NCI-H69 (cell line): ENCODE measurements at regions not wholly inside any gene's neighbourhood (a gene's known extent, or its start where the extent isn't known, plus 50 kb on each side); places are given as distances from the start of the nearest gene placed in this dataset.

Experiments used
- DNase-seq: peaks from one replicate; lab custom pipeline; 2025; lab: John Stamatoyannopoulos, UW

DNA sequence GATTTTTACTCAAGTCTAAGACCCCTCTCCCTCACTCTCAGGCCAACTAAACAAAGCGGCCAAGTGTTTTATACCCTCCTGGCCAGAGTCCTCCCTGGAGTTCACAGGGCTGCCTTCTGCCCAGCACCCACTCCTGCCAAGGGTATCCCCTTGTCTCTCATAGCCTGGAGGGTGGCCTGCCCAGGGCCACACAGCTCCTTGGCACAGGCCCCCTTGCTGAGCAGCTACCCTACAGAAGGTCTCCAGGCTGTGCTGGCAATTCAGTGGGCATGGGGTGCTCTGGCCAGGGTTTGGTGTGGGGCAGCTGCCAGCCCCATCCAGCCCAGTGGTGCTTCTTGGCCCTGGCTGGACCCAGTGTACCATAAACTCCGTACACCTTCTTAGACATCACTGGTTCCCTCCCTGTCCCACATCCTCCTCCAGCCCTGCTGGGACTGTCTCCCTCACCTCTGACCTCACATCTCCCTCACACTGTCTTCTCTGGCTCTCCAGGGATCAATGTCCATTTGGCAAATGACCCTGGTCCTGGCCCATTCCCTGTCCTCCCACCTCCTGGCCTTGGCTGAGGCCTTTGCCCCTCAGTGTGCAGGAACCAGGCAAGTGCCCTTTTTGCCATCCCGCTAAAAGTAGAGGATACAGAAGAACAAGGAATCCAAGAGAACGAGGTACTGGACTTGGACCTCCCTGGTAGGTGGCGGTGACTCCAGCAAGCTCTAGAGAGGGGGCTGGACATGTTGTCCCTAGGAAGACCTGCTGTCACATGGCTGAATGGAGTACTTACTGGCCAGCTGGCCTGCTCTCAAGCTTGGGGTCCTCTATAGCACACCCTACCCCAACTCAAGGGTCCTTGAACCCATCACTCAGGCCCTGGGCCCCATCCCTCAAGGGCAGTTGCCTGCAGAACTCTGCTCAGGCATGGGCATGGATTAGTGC is 50.0 kb upstream of the TRPM1 start:
- no peak for DNase-seq

DNA sequence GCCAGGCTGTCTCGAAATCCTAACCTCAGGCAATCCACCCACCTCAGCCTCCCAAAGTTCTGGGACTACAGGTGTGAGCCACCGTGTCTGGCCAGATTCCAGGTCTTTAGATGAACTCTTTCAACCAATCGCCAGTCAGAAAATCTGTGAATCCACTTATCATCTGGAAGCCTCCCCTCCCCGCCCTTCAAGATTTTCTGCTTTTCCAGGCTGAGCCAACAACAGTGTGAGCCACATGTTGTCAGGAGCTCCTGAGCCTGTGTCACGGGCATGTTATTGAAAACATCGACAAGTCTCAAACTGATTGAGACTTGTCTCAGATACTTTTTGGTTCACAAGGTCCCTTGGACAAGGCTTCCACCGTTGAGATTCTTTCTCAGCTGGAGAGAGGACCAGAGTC is 52.0 kb upstream of the TRPM1 start:
- no peak for DNase-seq

DNA sequence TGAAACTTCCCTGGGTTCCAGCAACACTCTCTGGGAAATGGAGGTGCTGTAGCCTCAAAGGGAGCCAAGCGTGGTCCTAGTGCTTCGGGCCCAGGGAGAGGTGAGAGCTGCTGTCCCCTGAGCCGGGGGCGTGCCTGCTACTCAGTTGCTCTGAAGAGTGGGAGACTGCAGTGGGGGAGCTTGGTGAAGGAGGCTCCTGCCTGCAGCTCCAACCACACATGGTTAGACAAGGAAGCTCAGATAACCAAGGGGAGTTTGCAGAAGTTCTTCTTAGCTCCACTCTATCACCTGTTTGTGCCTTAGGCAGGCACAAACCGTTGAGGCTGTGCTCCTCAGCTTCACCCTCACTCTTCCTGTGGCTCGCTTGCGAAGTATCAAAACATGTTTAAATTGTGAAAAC is 53.6 kb upstream of the TRPM1 start:
- no peak for DNase-seq

GRCh38 chr15:31156226-31156625 is 54.7 kb upstream of the TRPM1 start:
- no peak for DNase-seq

DNA sequence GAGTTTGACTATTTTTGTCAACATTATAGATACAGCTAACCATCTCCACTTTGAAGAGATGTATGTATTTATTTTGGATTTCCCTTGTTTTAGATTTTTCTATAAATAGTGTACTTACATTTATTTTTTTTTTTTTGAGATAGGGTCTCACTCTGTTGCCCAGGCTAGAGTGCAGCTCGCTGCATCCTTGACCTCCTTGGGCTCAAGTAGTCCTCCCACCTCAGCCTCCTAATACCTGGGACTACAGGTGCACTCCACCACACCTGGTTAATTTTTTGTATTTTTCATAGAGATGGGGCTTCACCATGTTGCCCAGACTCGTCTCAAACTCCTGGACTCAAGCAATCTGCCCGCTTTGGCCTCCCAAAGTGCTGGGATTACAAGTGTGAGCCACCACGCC is 55.3 kb upstream of the TRPM1 start:
- DNase-seq: no peak

DNA sequence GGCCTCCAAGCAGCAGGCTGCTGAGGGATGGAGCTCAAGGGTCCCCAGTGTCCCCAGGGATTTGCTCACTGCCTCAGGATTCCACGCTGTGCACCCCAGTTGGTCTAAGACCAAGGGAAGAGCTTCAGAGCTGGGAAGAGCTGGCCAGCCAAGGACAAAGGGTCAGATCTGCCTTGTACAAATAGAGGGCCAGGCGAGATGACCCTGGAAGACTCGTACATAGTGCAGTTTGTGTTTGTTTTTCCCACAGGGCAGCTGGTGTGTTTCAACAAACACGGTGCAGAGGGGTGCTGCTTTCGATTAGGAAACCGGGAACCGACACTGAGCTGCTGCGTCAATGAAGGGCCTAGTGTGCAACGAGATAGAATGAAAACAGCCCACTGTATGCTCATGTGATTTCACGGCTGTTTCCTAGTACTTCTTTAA is 56.1 kb upstream of the TRPM1 start:
- DNase-seq: peak; percentile 11

DNA sequence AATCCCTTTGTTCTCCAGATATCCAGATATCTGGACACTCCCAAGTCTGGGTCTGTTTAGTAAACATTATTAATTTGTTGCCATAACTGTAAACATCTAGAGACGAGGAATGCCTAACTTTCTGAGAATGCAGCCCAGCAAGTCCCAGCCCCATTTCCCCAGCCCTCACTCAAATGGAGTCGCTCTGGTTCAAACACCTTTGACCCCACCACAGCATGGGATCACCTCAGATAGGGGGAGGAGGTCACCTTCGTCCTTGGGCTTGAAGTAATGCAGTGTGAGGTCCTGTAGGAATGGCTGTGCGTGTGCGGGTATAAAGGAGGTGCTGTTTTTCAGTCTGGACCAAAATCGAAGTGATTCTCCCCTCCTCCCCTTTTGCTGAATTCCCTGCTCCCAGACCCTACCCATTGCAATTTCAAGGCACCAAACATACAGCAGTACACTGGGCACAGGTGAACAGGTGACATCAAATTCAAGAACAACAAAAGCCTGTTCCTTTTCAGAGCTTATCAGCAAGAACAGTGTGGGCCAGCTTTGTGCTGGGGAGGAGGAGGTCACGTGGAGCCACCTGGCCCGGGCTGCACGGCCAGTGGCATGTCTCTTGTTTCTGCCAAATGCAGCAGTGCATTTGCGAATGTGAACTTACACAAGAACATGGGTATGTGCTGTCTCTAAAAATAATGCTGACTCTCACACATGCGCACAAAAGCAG is 57.5 kb upstream of the TRPM1 start:
- DNase-seq: no peak

GRCh38 chr15:31159837-31160236 is 58.3 kb upstream of the TRPM1 start:
- no peak for DNase-seq

GRCh38 chr15:31160297-31160696 is 58.8 kb upstream of the TRPM1 start:
- no peak for DNase-seq

- DNase-seq: no peak
Measured at GRCh38 chr15:31160740-31161495, 59.4 kb upstream of the TRPM1 start.

DNA sequence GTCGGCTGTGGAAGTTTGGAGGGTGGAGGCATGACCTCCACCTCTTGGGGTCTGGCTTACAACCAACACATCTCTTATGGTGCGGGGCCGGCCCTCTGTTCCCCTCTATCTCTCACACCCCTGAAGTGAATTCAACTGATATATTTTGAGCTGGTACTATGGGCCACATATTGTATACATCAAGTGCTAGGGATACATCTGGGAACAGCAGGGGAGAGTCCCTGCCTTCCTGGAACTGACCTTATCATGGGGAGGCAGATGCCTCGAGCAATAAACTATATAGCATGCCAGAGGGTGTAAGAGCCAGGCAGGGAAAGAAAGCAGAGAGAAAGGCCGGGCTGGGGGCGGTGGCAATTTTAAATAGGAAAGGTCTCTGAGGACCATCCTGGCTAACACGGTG is 60.4 kb upstream of the TRPM1 start:
- DNase-seq: no peak

DNA sequence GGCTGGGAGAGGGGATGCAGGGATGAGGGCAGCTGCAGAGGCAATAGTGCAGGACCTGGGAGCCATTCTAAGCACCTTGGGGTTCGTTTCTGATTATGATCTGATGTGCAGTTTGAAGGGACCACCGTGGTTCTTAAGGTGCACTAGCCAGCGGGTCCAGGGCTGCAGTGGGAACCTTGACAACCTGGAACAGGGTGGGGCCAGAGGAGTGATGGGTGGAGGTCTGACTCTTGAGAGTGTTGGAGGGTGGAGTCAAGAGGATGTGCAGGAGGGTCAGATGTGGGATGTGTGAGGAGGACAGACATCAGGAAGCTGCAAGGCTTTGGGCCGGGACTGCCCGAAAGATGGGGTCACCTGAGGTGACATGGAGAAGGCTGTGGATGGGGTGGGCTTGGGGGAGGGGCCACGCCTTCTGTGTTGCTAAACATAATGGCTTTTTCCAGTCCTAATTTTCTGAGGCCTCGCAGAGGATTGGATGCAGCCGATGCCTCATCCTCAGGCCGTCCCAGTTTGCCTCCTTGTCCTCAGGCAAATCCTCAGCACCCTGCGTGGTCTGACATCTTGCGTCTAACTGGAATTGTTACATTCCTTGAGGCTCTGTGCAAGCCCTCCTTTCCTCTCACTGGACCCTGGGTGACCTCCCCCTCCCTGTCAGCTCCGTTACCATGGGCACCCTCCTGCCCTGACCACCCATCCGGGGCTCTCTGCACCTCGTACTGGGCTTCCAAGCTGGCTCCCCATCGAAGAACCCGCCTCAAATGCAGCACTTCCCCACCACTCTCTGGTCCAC is 61.4 kb upstream of the TRPM1 start:
- no peak for DNase-seq

DNA sequence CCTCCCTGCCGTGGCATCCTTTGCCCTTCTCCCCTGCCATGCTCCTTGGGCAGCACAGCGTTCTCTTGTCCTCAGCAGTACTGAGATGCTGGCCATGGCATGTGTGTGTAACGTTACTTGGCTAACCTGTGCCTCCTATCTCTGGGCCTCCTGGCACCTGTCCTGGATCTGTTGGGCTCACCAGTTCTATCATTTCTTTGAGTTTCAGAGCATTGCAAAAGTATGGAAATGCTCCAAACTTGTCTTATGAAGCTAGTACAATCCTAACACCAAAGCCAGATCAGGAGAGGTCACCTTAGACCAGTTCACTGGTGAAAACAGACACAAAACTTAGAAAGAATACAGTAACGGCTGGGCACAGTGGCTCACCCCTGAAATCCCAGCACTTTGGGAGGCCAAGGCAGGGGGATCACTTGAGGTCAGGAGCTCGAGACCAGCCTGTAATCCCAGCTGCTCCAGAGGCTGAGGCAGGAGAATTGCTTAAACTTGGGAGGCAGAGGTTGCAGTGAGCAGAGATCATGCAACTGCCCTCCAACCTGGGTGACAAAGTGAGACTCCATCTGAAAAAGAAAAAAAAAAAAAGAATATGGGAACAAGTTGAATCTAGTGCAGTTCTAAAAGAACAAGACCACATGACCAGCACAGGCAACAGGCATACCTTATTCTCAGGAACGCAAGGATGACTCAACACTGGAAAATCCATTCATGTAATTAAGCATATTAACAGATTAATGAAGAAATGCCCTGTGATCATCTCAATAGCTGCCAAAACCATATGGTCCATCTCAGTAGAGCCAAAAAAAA is 62.4 kb upstream of the TRPM1 start:
- DNase-seq: no peak

- DNase-seq: no peak
Measured at GRCh38 chr15:31164573-31164912, 63.0 kb upstream of the TRPM1 start.

GRCh38 chr15:31169558-31169957 is 68.0 kb upstream of the TRPM1 start:
- no peak for DNase-seq

- DNase-seq: no peak
Measured at GRCh38 chr15:31171731-31172130, 70.2 kb upstream of the TRPM1 start.

GRCh38 chr15:31172606-31173005 is 71.1 kb upstream of the TRPM1 start:
- no peak for DNase-seq

DNA sequence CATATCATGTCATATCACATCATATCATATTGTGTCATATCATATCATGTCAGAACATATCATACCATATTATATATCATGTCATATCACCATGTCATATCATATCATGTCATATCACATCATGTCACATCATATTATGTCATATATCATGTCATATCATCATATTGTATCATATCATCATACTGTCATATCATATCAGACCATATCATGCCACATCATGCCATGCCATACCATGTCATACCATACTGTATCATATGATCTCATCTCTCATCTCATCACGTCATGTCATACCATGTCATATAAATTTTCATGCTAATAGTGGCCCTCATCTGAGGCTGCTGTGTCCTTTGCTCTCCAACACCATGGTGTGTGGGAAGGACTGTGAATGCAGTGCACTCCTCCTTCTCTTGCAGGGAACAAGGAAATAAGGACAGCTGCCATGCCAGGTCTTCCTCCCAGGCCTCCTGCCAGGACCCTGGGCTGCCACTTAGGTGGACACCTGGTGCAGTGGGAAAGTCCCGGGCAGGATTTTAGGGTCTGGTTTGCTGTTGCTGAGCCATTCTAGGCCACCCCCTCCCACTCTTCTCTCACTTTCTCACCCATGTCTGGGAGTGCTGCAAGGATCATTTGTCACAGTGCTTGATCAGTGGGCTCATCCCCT is 72.4 kb upstream of the TRPM1 start:
- no peak for DNase-seq

- no peak for DNase-seq
Measured at GRCh38 chr15:31175484-31175883, 74.0 kb upstream of the TRPM1 start.

- DNase-seq: peak; percentile 28
Measured at GRCh38 chr15:31177951-31178350, 76.4 kb upstream of the TRPM1 start.

DNA sequence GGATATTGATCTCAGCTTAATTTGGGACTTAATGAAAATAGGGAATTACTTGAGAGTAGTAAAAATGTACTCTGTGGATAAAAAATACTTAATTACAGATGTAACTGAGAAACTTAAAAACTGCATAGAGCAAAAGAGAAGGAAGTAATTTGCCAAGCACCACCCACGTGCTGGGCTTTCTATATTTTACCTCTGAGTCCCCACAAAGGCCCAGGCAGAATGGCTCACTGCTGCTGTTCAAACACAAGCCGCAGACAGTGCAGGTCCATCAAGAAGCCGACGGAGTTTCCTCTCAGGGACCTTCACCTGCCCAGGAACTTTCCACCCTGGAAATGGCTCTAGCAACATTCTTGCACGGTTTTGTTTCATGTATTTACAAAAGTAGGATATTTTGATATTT is 77.2 kb upstream of the TRPM1 start:
- no peak for DNase-seq
